ENCODE measurements at regions not wholly inside any gene's neighbourhood (a gene's known extent, or its start where the extent isn't known, plus 50 kb on each side); places are given as distances from the start of the nearest gene placed in this dataset.

DNA sequence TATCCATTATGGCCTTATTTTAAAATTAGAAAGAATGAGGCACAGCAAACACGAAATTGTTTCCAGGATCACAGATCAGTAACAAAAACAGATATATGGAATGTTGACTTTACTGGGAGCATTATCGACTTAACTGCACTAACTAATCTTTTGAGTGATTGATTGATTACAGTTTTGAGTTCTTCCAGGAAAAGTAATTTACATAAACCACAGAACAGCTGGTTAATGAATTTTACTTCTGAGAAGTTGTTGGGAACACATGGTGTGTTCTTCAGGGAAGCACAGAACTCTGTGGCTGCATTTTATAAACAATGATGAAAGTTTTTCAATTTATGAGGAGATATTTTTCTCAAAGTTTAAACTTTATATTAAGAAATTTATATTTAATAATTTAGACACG lies 802.4 kb upstream of the ACO1 start:
- no TSS peak for BruUV-seq (replicated peaks)
- no CpG with 5 or more reads among the region's 3 CpGs for WGBS (ENCODE audit: insufficient coverage, low coverage, missing lambda C conversion rate)
- Histone ChIP-seq H3K4me1 (replicated peaks in 1 of 2; ENCODE audit: control insufficient read depth in 2 of 2, insufficient read depth in 2 of 2, low read length in 2 of 2) (no peaks in the 10 kb centered on the region), H3K4me3 (no peak overlapping the region), H2AFZ (ENCODE audit: low read depth, low read length) (no peak overlapping the region), H3K79me2 (ENCODE audit: control insufficient read depth, insufficient read depth, low read length) (no peaks in the 10 kb centered on the region), H3K9ac (ENCODE audit: insufficient read depth in 1 of 2, low read depth in 2 of 2, low read length in 2 of 2) (no peak overlapping the region), H3K27ac (ENCODE audit: extremely low read depth, low read depth, low read length) (no peak overlapping the region), H3K36me3 (ENCODE audit: control insufficient read depth, insufficient read depth, low read length) (no peaks in the 10 kb centered on the region), H4K20me1 (replicated peaks; ENCODE audit: control insufficient read depth, insufficient read depth, low read length) (no peaks in the 10 kb centered on the region), H3K4me2 (ENCODE audit: insufficient read depth, low read length) (no peak overlapping the region), H3K9me3 (replicated peaks; ENCODE audit: control insufficient read depth, insufficient read depth, low read depth, low read length) (no peaks in the 10 kb centered on the region), H3K9me1 (ENCODE audit: control insufficient read depth, insufficient read depth, low read length) (no peaks in the 10 kb centered on the region), H3K27me3 (ENCODE audit: control insufficient read depth in 2 of 2, insufficient read depth in 2 of 2, low read length in 2 of 2) (no peaks in the 10 kb centered on the region)
- POLR2A ChIA-PET: no interaction called here
- TF ChIP-seq RBM14 (IDR thresholded peaks at IDR 0.05; ENCODE audit: borderline replicate concordance, insufficient read depth, low read depth, low read length) (no peak), PHF8 (IDR thresholded peaks at IDR 0.05; ENCODE audit: borderline replicate concordance, low read length) (no peak), FOXJ2 (tag; IDR thresholded peaks at IDR 0.05) (no peak), HCFC1 (IDR thresholded peaks at IDR 0.05; ENCODE audit: low read depth, low read length) (no peak), SMARCE1 (IDR thresholded peaks at IDR 0.05) (no peak), SMARCC2 (IDR thresholded peaks at IDR 0.05; ENCODE audit: low read depth) (no peak), PTBP1 (IDR thresholded peaks at IDR 0.05; ENCODE audit: low read depth, low read length) (no peak), ATF1 (CRISPR knock-in tag; IDR thresholded peaks at IDR 0.05) (no peak), ATF1 (tag; IDR thresholded peaks at IDR 0.05) (no peak), RFX5 (IDR thresholded peaks at IDR 0.05; ENCODE audit: low read depth, low read length) (no peak), ZNF175 (CRISPR knock-in tag; IDR thresholded peaks at IDR 0.05; ENCODE audit: low read depth) (no peak), ERF (CRISPR knock-in tag; IDR thresholded peaks at IDR 0.05) (no peak), TFAM (CRISPR knock-in tag; conservative IDR thresholded peaks at IDR 0.05) (no peak), ETV1 (tag; conservative IDR thresholded peaks at IDR 0.05; ENCODE audit: low read depth) (no peak), KDM4B (IDR thresholded peaks at IDR 0.05; ENCODE audit: borderline replicate concordance in 2 of 2, low read depth in 1 of 2) (no peak), ILF3 (IDR thresholded peaks at IDR 0.05; ENCODE audit: borderline replicate concordance) (no peak), CC2D1A (IDR thresholded peaks at IDR 0.05) (no peak), SIN3A (IDR thresholded peaks at IDR 0.05; ENCODE audit: borderline replicate concordance in 2 of 2, control insufficient read depth in 1 of 2, low read depth in 2 of 2, low read length in 2 of 2) (no peak)
- TF ChIP-seq, protein P1, sequence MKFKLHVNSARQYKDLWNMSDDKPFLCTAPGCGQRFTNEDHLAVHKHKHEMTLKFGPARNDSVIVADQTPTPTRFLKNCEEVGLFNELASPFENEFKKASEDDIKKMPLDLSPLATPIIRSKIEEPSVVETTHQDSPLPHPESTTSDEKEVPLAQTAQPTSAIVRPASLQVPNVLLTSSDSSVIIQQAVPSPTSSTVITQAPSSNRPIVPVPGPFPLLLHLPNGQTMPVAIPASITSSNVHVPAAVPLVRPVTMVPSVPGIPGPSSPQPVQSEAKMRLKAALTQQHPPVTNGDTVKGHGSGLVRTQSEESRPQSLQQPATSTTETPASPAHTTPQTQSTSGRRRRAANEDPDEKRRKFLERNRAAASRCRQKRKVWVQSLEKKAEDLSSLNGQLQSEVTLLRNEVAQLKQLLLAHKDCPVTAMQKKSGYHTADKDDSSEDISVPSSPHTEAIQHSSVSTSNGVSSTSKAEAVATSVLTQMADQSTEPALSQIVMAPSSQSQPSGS (CRISPR knock-in tag; IDR thresholded peaks at IDR 0.05): no peak
- TF ChIP-seq, protein P2, sequence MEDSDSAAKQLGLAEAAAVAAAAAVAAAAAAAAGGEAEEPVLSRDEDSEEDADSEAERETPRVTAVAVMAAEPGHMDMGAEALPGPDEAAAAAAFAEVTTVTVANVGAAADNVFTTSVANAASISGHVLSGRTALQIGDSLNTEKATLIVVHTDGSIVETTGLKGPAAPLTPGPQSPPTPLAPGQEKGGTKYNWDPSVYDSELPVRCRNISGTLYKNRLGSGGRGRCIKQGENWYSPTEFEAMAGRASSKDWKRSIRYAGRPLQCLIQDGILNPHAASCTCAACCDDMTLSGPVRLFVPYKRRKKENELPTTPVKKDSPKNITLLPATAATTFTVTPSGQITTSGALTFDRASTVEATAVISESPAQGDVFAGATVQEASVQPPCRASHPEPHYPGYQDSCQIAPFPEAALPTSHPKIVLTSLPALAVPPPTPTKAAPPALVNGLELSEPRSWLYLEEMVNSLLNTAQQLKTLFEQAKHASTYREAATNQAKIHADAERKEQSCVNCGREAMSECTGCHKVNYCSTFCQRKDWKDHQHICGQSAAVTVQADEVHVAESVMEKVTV (CRISPR knock-in tag; IDR thresholded peaks at IDR 0.05): no peak
- ATAC-seq (no peak), FAIRE-seq (no peak), DNase-seq (ENCODE audit: extremely low read depth in 1 of 4, low spot score in 3 of 4) (no peak)
- intact Hi-C loops (cut with micrococcal nuclease): no loop called here
- in situ Hi-C loops (cut with MboI): no loop called here
- CTCF ChIA-PET (ENCODE audit: low intra/inter-chr PET ratio): no interaction called here

All from K562 (cell line).